Stimulated activated CD4-positive, alpha-beta T cell treated with anti-CD3 and anti-CD28 coated beads, Interleukin-4, amount 100 ng/mL, for 24 hours (primary cell): ENCODE measurements at regions not wholly inside any gene's neighbourhood (a gene's known extent, or its start where the extent isn't known, plus 50 kb on each side); places are given as distances from the start of the nearest gene placed in this dataset.

Experiments used
- DNase-seq: peaks from one replicate; pipeline ENCODE4 v3.0.0-alpha.2; 2020

DNA sequence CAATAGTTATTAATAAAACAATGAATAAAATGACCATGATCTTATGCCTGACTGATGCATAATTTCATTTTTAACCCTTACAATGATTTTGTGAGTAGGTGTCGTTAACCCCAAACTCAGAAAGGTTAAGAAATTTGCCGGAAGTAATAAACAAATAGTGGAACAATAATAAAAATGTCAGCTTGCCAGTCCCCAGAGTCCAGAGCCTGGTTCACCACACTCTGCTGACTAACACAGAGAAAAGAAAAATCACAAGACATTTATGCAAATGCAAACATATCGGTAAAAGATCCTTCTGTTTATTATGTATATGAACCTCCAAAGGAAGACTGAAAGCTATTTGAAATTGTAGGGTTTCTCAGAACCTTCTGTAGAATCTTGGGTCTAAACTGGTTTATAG, 563.7 kb downstream of the EFNB2 start:
- DNase-seq = no peak

- no peak for DNase-seq
These were observed 564.1 kb downstream of the EFNB2 start for GRCh38 chr13:105971312-105971711.

GRCh38 chr13:105969761-105970160, 565.7 kb downstream of the EFNB2 start:
- DNase-seq = no peak

DNA sequence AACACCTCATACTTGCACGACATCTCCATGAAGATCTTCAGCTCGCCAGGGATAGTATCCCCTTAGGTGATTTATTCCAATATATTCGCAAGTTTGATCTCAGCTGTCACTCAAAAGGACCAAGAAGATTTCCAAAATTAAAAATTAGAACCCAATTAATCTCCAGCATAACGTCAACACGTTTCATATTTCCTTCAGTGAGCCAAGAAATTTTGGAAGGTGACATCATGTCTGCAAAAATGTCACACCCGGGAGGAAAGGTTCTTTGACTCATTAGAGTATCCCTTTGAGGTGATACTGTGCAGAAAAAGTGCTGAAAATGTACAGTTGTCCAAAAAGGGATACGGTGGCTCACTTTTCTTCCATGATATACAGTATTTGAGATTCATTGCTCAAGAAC, 569.6 kb downstream of the EFNB2 start:
- DNase-seq = no peak

DNA sequence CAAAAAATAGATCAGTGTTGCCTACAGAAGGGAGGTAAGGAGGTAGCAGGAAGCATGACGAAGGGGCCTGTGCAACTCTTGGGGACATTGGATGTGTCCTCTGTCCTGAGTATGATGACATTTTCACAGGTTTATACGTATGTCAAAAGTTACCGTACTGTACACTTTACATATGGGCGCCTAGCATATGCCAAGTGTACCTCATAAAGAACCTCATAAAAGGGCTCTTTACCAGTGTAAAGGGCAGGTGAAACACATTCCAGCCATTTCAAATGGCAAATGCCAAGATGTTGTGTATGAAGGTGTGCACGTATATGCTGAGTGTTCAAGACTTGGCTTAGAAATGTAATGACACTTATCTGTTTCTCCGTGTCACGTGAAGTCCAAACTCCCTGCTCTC, 573.4 kb downstream of the EFNB2 start:
- no peak for DNase-seq

DNA sequence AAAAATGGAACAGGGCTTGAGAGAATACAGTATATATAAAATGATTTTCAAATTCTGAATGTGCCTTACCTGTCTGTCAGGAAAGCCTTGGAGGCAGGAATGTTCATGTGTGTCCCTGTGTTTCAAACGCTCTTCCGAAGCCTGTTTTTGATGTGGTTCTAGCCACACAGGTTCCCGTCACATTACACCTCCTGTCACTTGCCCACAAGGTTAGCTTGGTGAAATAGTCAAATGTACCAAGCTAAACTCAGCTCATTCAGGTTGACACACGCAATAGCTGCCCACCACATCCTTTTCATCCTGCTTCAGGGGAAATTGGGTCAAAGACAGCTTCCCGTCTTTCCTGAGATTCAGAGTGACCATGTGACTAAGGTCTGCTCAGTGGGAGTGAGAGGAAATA, 574.0 kb downstream of the EFNB2 start:
- no peak for DNase-seq

DNA sequence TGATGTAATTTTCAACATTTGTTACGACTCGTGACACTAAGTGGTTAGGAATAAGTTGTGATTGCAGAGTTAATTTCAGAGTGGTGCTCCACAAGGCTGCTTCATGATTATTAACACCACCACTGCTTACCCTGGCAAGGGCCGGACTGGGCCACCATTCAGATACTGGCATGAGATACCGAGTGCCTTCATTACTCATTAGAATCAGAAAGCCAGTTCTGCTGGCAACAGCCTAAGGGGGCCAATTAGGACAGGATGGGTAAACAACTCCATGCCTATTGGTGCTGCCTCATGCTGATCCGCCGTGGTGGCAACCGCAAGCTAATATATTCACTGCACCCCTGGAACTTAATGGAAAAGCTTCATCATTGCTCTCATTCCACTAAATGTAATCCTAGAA, 575.1 kb downstream of the EFNB2 start:
- DNase-seq = no peak

DNA sequence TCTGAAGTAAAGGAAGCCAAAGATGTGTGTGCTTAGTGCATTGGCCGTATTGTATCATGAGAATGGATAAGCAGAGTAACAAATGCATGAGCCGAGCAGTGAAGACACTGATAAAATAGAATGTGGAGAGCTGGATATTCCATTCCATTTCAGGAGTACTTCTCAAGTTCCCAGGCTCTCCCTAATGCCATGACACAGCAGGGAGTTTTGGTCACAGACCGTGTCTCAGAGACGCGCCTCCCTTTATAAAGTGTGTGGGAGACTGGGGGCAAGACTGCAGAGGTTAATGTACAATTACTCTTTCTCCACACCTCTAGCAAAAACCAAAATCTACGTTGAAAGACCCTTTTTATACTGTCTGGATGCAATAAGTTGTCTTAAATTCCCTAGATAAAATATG, 575.6 kb downstream of the EFNB2 start:
- no peak for DNase-seq

DNA sequence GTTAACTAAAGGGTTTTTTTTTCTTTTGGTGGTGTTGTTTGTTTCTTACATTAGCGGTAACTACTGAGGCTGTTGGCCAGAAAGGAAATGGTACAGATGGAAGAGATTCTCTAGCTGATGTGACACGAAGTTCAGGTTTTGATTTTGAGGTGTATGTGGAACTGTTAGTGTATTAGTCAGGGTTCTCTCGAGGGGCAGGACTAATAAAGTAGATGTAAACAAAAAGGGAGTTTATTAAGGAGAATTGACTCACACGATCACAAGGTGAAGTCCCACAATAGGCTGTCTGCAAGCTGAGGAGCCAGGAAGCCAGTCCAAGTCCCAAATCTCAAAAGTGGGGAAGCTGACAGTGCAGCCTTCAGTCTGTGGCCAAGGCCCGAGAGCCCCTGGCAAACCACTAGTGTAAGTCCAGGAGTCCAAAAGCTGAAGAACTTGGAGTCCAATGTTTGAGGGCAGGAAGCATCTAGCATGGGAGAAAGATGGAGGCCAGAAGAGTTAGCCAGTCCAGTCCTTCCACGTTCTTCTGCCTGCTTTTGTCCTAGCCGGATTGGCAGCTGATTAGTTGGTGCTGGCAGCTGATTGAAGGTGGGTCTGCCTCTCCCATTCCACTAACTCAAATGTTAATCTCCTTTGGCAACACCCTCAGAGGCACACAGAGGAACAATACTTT, 577.6 kb downstream of the EFNB2 start:
- no peak for DNase-seq

- DNase-seq = no peak
These were observed 578.5 kb downstream of the EFNB2 start for GRCh38 chr13:105956921-105957320.

GRCh38 chr13:105952973-105953290, 582.5 kb downstream of the EFNB2 start:
- DNase-seq = no peak

DNA sequence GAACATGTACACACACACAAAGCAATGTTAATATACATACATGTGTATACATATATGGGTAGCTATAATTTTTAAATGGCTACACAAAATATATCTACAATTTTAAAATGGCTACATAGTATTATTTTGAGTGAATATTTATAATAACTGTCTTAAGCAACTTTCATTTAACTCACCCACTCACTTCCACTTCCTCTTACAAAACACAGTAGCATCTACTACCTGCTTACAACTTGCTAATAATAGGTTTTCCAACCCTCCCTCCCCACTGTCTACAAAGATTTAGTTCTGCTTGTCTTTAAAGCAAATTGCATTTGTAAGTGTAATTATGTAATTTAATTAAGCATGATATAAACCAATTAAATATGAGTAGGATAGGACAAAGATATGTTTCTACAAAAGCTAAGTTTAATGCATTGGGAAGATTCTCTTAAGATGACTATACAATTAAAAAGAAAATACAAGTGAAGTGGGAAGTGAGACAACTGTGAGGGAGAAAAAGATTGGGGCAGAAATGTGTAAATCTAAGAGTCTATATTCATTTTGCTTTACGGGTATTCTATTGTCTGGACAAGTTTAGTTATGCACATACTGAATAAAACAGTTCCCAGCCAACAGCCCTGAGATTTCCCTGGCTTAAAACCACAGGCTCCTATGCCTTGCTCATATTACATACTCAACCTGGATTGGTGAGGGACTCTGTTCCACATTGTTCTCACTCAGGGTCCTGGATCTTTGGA, 583.1 kb downstream of the EFNB2 start:
- DNase-seq = no peak

DNA sequence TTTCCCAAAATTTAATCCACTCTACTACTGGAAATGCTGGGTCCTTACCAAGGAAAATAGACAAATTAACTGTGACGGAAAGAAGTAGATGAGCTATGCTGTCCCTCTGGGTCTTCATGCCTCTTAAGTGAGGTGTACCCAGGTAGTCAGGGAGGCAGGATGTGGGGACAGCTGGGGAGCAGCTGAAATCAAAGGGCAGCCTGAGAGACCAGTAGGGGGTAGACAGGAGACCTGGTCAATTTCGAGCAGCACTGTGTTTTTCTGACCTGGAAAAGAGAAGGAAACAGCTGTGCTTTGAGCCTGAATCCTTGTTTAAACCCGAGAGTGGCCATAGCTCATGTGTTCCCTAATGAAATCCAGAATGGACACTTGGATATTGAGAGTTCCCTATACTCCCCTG, 587.3 kb downstream of the EFNB2 start:
- DNase-seq = no peak

GRCh38 chr13:105940882-105941281, 594.6 kb downstream of the EFNB2 start:
- no peak for DNase-seq

GRCh38 chr13:105937451-105937850, 598.0 kb downstream of the EFNB2 start:
- no peak for DNase-seq

DNA sequence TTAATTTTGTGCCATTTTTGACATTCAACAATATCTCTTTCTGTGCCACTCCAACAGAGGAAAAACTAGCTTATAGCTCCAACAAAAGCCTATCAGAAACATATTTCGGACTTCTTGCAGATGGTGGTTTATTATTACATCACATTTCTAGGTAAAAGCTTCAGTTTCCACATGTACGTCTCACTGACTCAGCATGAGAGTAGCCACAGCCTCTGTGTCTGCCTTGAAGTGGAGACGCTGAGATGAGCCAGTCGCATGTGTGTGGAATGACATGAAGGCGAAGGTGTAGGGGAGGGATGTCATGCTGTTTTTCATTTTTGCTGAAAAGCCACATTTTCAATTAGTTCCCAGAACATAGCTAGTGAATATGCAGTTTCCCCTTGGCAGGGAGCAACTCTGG, 598.6 kb downstream of the EFNB2 start:
- no peak for DNase-seq

GRCh38 chr13:105929505-105929904, 606.0 kb downstream of the EFNB2 start:
- DNase-seq = no peak

DNA sequence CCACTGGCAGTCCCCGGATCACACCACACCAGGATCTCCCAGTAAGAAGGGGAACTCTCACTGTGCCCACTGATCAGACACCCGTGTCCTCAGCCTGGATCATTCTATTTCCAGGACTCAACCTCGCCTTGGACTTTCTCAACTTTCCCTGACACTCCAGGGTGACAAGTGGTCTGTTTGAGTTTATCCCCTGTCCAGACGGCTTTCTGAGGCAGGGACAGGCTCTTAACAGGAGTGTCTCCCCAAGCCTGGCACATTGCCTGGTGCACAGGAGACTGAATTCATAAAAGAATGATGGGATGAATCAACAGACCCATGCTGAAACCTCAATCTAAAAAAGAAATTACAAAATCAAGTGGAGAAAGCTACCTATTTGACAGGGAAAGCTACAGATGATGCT, 606.6 kb downstream of the EFNB2 start:
- DNase-seq = no peak

GRCh38 chr13:105928048-105928447, 607.4 kb downstream of the EFNB2 start:
- DNase-seq = no peak

- no peak for DNase-seq
These were observed 610.0 kb downstream of the EFNB2 start for GRCh38 chr13:105925496-105925895.

DNA sequence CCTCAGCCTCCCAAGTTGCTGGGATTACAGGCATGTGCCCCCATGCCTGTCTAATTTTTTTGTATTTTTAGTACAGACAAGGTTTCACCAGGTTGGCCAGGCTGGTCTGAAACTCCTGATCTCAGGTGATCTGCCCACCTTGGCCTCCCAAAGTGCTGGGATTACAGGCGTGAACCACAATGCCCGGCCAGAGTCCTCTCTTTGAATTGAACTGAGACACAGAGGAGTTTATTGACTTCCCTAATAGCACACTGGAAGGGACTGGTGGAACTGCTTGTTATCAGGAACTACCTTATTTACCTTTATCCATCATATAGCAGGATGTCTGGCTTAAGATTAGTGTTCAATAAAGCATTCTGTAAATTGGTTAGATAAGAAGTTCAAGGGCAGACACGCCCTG, 613.8 kb downstream of the EFNB2 start:
- DNase-seq = no peak

DNA sequence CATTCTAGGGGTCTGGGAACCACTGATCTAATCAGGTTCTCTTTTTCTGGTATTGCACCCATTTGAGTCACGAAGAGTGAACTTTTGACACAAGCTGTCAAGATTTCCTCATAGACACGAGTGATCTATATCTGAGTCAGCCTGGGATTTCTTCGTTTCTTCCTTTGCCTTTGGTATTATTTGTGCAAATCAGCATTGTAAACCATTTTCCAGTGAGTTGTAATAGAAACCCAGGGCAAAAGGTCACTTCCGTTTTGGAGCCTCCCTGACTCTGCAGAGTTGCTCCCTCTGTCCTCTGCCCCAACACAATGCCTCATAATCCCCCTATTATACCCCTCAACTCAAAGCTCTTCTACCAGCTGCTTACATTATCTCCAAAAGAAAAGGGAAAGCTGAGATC, 615.1 kb downstream of the EFNB2 start:
- DNase-seq = no peak

DNA sequence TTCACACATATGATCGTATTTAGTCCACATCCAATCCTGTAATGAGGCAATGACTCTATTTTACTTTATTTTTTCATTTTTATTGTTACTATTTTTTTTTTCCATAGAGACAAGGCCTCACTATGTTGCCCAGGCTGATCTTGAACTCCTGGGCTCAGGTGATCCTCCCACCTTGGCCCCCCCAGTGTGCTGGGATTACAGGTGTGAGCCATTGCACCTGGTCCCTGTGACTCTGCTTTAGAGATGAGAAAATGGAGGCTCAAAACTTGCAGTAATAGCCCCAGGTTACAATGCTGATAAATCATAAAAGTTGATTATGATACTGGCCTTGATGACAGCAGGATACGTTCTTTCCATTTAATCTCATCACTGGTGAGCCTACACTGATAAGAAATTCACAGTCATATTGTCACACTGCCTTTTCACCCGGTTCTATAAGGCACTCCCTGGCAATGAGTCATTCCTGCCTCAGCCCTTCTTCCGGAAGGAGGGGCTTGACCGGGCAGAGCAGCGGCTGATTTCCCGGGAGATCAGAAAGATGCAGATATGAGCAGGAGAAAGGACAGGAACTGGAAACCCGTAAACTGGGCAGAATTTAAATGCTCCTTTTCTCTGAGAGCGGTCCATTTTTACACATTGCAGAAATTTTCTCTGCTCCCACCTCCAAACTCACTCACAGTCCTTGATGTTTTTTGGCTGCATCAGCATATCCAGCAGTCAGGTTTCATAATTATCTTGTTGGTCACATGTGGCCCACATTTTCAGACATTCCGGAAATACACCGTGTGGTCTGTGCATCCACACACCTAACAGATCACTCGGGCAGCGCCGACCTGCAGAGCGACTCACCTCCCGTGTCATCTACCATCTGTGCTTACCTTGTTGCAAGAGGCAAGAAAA, 616.4 kb downstream of the EFNB2 start:
- DNase-seq = no peak
